HFF-Myc (cell line): ENCODE measurements at regions not wholly inside any gene's neighbourhood (a gene's known extent, or its start where the extent isn't known, plus 50 kb on each side); places are given as distances from the start of the nearest gene placed in this dataset.

ENCODE experiments used
- DNase-seq: peaks from one replicate; pipeline ENCODE4 v3.0.0-alpha.2; 2011; ENCODE audit warnings: low read depth; ENCODE audit errors: extremely low read depth
- H3K4me3 ChIP-seq: replicated peaks from 2 replicates; pipeline ENCODE4 v1.5.1; 2011; ENCODE audit warnings: low read depth, mild to moderate bottlenecking, control low read depth, low read length
- CTCF ChIP-seq: IDR thresholded peaks from 2 replicates; pipeline ENCODE4 v1.5.1; 2012; ENCODE audit warnings: mild to moderate bottlenecking, low read depth, low read length, control low read depth; ENCODE audit errors: missing control alignments

DNA sequence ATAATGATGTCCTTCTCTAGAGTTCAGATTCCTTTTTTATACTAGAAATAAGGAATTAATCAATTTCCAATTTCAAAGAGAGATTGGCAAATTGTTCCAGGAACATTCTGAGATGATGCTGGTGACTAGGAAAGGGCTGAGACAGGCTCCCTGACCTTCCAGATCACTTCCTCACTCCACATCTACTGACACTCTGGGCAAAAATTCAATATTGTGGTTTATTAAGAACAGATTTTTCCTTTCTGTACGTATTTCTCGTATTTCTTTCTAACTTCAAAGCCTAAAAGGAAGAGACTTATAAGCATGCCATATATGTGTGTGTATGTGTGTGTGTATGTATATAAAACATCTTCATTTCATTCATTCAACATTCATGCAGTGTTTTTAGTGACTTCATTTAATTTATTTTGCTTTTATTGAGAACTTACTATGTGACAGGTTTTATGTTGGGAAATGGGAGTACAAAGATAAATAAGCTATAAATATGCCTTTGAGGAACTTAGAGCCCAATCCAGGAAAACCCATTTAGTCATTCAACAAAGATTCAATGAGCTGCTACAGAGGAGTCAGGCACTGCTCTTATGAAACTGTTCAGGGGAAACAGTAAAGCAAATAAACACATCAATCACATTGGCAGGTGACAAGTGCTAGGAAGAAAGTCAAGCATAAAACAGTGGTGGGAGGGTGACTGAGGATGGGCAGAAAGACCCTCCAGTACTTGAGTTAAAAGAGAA lies 137.9 kb downstream of the RDH14 start:
- TF ChIP-seq CTCF: no peak
- no peak for DNase-seq
- no peak overlapping the region for H3K4me3 ChIP-seq

- no peak for DNase-seq
- TF ChIP-seq CTCF: no peak
- H3K4me3 ChIP-seq: no peak overlapping the region
Measured at GRCh38 chr2:18413676-18414396, 146.6 kb downstream of the RDH14 start.

- no peak for TF ChIP-seq CTCF
- no peak for DNase-seq
- H3K4me3 ChIP-seq: no peak overlapping the region
Measured at GRCh38 chr2:18412980-18413675, 147.3 kb downstream of the RDH14 start.

- H3K4me3 ChIP-seq: no peak overlapping the region
- no peak for TF ChIP-seq CTCF
- no peak for DNase-seq
Measured at GRCh38 chr2:18411626-18412025, 148.8 kb downstream of the RDH14 start.

- TF ChIP-seq CTCF: no peak
- no peak for DNase-seq
- H3K4me3 ChIP-seq: no peak overlapping the region
Measured at GRCh38 chr2:18410543-18410942, 149.9 kb downstream of the RDH14 start.

GRCh38 chr2:18408638-18409037 lies 151.8 kb downstream of the RDH14 start:
- TF ChIP-seq CTCF: no peak
- H3K4me3 ChIP-seq: no peak overlapping the region
- no peak for DNase-seq
